Retinal pigment epithelial cell (primary cell): ENCODE measurements at regions not wholly inside any gene's neighbourhood (a gene's known extent, or its start where the extent isn't known, plus 50 kb on each side); places are given as distances from the start of the nearest gene placed in this dataset.

Source experiments
- DNase-seq: peaks from one replicate; pipeline ENCODE4 v3.0.0-alpha.2; 2010; ENCODE audit warnings: low read depth
- H3K4me3 ChIP-seq: 2 replicates; pipeline ENCODE4 v1.5.1; 2011; ENCODE audit warnings: mild to moderate bottlenecking, low read length, control low read depth, moderate library complexity
- CTCF ChIP-seq: conservative IDR thresholded peaks from 2 replicates; pipeline ENCODE4 v1.5.1; 2011; ENCODE audit warnings: low read depth, low read length, control low read depth, inconsistent platforms

DNA sequence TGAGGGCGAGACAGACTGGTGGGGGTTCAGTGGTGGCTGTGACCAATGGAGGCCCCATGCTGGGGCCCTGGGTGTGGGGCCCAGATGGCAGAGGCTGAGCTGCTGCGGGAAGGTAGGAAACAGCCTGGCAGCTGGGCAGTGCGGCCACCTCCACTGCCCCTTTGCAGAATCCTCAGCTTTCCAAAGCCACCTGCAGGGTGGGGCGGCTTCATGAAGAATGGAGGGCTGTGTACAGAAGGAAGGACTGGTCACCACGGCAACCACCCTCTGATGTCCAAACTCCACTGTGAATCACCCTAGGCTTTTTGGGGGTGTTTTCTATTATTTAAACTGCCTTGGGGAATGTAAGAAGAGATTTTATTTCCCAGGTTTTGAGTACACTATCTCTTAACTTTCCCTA, 166.3 kb upstream of the NAV2 start:
- no peak overlapping the region for H3K4me3 ChIP-seq
- DNase-seq: no peak
- TF ChIP-seq CTCF: no peak

GRCh38 chr11:19541521-19542049, 171.1 kb upstream of the NAV2 start:
- DNase-seq: no peak
- H3K4me3 ChIP-seq: no peak overlapping the region
- no peak for TF ChIP-seq CTCF

DNA sequence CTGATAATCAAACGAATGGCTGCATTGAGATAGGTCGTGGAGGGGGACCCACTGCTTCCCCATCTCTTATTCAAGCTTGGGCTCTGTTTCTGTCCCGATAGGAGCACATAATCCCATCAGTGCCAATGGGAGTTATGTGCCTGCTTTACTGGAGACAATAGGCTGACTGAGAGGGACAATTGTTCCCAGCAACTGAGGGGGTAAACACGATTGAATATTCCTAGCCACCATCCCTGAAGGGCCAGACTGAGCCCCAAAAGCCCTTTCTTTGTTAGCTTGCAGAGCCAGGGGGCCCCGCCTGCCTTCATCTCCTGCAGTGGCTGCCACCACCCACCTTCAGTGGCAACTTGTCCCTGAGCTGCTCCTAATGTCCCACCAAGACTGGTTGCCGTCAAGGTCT, 172.8 kb upstream of the NAV2 start:
- no peak for TF ChIP-seq CTCF
- H3K4me3 ChIP-seq: no peak overlapping the region
- DNase-seq: no peak

- no peak for DNase-seq
- no peak for TF ChIP-seq CTCF
- H3K4me3 ChIP-seq: no peak overlapping the region
Measured at GRCh38 chr11:19537803-19538453, 174.7 kb upstream of the NAV2 start.

DNA sequence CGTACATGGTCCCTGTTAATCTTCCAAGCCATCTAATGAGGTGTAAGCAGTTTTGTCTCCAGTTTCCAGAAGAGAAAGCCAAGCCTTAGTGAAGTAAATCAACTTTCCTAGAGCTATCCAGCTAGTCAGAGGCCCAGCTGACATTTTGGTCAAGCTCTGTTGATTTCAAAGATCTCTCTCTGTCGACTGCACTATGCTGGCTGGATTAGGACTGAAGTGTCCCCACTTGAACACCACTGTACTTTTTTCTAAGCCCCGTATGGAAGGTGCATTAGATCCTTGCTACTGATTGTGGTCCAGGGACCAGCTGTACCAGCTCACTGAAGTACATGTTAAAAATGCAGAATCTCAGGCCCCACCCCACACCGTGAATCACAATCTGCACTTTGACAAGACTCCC, 176.5 kb upstream of the NAV2 start:
- DNase-seq: no peak
- H3K4me3 ChIP-seq: no peak overlapping the region
- TF ChIP-seq CTCF: no peak

GRCh38 chr11:19530505-19530904, 182.1 kb upstream of the NAV2 start:
- DNase-seq: no peak
- H3K4me3 ChIP-seq: no peak overlapping the region
- TF ChIP-seq CTCF: no peak

- H3K4me3 ChIP-seq: no peak overlapping the region
- no peak for DNase-seq
- TF ChIP-seq CTCF: no peak
Measured at GRCh38 chr11:19526119-19526518, 186.5 kb upstream of the NAV2 start.
